EL (cell line): ENCODE measurements at regions not wholly inside any gene's neighbourhood (a gene's known extent, or its start where the extent isn't known, plus 50 kb on each side); places are given as distances from the start of the nearest gene placed in this dataset.
"Not testable (repeated sequence)": the region's sequence is repeated elsewhere in the genome, so short reads cannot be mapped to it uniquely, and the experiment has no call there.

Experiments used
- DNase-seq: peaks from one replicate; pipeline ENCODE4 v3.0.0-alpha.2; 2016

DNA sequence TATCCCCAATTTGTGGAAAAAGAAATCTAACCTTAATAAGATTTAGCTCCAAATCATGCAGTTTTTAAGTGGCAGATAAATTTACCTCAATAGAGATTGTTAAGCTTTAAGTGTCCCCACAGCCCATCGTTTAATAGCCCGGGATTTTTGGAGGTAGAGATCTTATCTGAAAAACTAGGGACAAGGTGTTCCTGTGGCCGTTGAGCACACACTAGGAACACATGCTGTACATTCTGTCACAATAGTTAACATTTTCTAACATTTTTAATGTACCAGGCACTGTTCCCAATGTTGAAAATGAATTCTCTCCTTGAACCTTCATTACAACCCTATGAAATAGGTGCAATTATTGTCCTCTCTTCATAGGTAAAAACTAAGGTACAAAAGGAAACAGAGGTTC lies 85.7 kb upstream of the PLD5 start:
- no peak for DNase-seq

DNA sequence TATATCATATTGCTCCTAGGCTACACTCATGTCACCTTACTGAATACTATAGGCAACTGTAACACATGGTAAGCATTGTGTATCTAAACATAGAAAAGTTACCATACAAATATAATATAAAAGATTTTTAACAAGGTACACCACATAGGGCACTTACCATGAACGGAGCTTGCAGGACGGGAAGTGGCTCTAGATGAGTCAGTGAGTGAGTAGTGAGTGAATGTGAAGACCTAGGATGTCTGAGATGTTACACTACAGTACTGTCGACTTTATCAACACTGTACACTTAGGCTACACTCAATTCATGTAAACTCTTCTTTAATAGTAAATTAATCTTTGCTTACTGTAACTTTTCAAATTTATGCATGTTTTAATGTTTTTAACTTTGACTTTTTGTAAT lies 81.0 kb upstream of the PLD5 start:
- no peak for DNase-seq

DNA sequence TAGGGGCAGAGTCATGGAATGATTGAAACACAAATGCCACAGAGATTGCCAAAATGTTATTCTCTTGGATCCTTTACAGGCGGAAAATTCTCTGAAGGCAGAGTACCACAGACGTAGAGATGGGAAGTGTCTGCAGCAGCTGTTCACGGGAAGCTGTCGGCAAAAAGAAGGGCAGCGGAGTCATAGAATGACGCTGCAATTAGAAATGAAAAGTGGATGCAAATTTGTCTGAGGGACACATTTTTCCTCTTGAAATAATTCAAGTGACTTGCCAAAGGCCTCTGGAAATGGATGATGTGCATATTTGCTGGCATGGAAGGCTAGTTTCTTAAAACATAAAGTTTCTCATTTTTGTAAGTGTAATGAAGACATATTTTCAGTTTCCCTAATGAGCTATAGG lies 77.5 kb upstream of the PLD5 start:
- DNase-seq, result no peak

DNA sequence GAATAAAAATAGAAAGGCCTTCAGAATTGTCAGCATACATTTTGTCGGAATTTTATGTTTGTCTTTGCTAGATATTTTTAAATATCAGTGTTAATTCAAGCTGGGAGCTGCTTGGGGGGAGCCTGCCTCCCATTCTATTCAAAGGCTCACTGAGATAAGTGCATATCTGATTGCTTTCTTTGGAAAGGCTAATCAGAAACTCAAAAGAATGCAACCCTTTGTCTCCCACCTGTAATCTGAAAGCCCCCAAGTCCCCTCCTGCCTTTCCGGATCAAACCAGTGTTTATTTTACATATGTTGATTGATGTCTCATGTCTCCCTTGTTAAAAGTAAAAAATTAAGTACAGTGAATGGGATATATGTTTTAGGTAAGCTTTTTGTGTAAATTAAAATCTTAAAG lies 69.3 kb upstream of the PLD5 start:
- not testable (repeated sequence) for DNase-seq

DNA sequence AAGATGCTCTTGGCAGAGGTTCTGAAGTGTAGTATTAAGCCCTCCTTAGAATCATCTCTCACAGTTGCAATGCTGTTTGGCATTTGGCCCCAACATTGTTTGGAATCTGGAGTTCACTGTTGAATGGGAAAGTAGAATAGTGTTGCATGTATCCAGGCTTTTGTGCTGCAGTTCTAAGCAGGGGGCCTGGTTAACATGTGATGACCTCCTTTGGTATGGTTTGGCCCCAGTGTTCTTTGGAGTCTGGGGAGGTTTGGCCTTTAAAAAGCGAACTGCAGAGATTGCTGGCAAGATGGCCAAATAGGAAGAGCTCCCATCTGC lies 61.8 kb upstream of the PLD5 start:
- DNase-seq, result no peak

DNA sequence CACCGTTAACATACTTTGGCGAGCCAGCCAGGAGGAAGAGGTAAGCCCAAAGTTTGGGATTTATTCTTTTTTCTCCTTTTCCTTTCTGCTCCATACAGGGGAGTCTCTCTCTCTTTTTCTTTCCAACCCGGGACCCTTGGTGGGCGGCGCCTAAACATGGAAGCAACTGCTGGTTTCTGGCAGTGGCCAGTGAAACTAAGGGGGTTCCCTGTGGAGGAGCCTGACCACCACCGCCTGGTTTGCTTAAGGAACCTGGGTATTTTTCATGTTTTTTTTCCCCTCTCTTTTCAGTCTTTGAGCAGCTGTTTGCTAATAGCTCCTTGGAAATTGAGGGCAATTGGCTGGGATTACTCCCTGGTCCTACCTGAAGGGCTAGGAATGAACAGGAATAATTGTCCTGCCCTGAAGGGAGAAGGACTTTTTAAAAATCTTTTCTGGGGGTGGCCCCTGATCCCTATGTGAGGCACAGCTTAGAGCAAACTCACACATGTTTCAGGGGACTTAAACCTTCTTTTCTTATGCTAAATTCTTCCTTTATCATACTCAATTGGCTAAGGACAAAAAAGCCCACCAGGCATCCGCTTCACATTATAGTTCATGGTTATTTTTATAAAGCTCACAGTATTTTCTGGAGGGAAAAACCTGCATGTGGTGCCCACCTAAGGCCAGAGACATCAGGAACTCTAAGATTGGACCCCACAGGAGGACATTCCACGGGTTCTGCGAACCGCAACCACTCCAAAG lies 61.3 kb upstream of the PLD5 start:
- no peak for DNase-seq

DNA sequence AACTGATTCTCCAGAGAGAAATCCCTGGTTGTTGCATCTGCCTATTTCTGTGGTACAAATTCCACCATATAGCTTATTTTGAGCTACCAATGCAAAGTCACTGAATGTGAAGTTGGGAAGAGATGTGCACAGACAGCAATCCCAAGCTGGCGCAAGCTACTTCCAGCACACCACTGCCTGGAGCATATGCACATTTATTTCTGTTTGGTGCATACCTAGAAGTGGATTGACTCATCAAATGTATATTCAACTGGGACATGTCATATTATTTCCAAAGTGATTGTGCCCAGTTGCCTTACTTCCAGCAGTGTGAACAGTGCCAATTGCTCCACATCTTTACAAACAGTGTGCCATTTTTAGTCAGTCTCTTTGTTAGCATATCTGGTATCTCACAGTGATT lies 58.2 kb upstream of the PLD5 start:
- no peak for DNase-seq

DNA sequence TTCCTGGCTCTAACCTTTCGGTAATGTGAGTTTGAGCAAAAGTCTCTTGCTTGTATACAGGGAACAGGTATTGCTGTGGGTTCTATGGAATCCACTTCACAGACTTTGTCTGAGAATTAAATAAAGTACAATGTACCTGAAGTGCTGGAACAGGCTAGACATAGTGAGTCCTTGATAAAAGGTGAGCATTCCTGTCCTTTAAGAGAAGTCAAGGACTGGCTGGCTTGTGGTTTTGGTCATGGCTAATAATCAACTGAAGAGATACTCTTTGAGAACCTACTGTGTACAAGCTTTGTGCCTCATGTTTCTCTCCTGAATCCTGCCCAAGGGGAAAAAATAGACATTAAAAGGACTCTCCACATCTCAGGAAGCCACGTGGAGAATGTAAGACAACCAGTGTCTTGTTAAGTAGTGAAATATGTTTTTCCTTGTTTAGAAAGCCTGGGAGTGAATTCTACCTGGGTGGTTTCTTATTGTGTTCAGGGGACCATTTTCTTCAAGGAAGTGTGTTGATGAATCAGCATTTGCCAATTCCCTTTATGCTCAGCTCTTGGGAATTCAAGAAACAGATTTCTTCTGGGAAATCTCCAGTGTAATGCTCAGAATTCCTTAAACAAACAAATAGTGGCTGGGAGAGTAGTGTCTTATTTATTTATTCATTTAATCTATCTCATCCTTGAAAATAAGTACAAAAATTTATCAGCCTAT lies 55.2 kb upstream of the PLD5 start:
- DNase-seq, result no peak
